Medulla oblongata (tissue), 1 donor: ENCODE measurements at regions not wholly inside any gene's neighbourhood (a gene's known extent, or its start where the extent isn't known, plus 50 kb on each side); places are given as distances from the start of the nearest gene placed in this dataset.

ENCODE experiments used
- DNase-seq: peaks from one replicate; pipeline ENCODE4 v3.0.0-alpha.2; 2015; ENCODE audit errors: extremely low spot score

GRCh38 chr15:77764095-77764494 lies 131.4 kb upstream of the LINGO1 start:
- no peak for DNase-seq

GRCh38 chr15:77762747-77763355 lies 130.1 kb upstream of the LINGO1 start:
- no peak for DNase-seq

GRCh38 chr15:77759896-77760592 lies 127.3 kb upstream of the LINGO1 start:
- DNase-seq, result no peak

- DNase-seq, result no peak
Observed at GRCh38 chr15:77753939-77754338, 121.2 kb upstream of the LINGO1 start.

GRCh38 chr15:77753281-77753873 lies 120.7 kb upstream of the LINGO1 start:
- DNase-seq, result peak; percentile 44

- DNase-seq, result no peak
Observed at GRCh38 chr15:77749998-77750540, 117.4 kb upstream of the LINGO1 start.

GRCh38 chr15:77749236-77749997 lies 116.7 kb upstream of the LINGO1 start:
- DNase-seq, result no peak

GRCh38 chr15:77748078-77749064 lies 115.7 kb upstream of the LINGO1 start:
- no peak for DNase-seq

GRCh38 chr15:77747175-77748077 lies 114.7 kb upstream of the LINGO1 start:
- no peak for DNase-seq

- DNase-seq, result no peak
Observed at GRCh38 chr15:77746254-77747174, 113.8 kb upstream of the LINGO1 start.

- DNase-seq, result no peak
Observed at GRCh38 chr15:77744398-77744797, 111.7 kb upstream of the LINGO1 start.

GRCh38 chr15:77742570-77742969 lies 109.9 kb upstream of the LINGO1 start:
- DNase-seq, result no peak

GRCh38 chr15:77742127-77742526 lies 109.4 kb upstream of the LINGO1 start:
- no peak for DNase-seq

- no peak for DNase-seq
Observed at GRCh38 chr15:77741106-77741505, 108.4 kb upstream of the LINGO1 start.

GRCh38 chr15:77739591-77740378 lies 107.1 kb upstream of the LINGO1 start:
- DNase-seq, result no peak

- no peak for DNase-seq
Observed at GRCh38 chr15:77738441-77739302, 106.0 kb upstream of the LINGO1 start.

- no peak for DNase-seq
Observed at GRCh38 chr15:77738038-77738370, 105.3 kb upstream of the LINGO1 start.
